ENCODE measurements at regions not wholly inside any gene's neighbourhood (a gene's known extent, or its start where the extent isn't known, plus 50 kb on each side); places are given as distances from the start of the nearest gene placed in this dataset.

- TF ChIP-seq, protein P1, sequence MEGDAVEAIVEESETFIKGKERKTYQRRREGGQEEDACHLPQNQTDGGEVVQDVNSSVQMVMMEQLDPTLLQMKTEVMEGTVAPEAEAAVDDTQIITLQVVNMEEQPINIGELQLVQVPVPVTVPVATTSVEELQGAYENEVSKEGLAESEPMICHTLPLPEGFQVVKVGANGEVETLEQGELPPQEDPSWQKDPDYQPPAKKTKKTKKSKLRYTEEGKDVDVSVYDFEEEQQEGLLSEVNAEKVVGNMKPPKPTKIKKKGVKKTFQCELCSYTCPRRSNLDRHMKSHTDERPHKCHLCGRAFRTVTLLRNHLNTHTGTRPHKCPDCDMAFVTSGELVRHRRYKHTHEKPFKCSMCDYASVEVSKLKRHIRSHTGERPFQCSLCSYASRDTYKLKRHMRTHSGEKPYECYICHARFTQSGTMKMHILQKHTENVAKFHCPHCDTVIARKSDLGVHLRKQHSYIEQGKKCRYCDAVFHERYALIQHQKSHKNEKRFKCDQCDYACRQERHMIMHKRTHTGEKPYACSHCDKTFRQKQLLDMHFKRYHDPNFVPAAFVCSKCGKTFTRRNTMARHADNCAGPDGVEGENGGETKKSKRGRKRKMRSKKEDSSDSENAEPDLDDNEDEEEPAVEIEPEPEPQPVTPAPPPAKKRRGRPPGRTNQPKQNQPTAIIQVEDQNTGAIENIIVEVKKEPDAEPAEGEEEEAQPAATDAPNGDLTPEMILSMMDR (IDR thresholded peaks at IDR 0.05) = no peak
- no peak for TF ChIP-seq POLR2A (IDR thresholded peaks at IDR 0.05)
These were observed 298.9 kb downstream of the RPLP1 start for GRCh38 chr15:69751566-69751965.
